Naive thymus-derived CD4-positive, alpha-beta T cell (primary cell): ENCODE measurements at regions not wholly inside any gene's neighbourhood (a gene's known extent, or its start where the extent isn't known, plus 50 kb on each side); places are given as distances from the start of the nearest gene placed in this dataset.
"Not testable (repeated sequence)": the region's sequence is repeated elsewhere in the genome, so short reads cannot be mapped to it uniquely, and the experiment has no call there.

Experiments
- ATAC-seq: fragments of 150-1000 bp; cut with Tn5 transposase; 2 replicates; pipeline ENCODE4 v1.10.0; 2021; ENCODE audit warnings: mild to moderate bottlenecking, moderate library complexity
- CTCF ChIA-PET: fragments of 350-600 bp; sonication (Branson Sonifier 250); formaldehyde crosslinking; loops from one replicate; lab custom pipeline; 2021; ENCODE audit warnings: antibody characterized with exemption; lab: Charles Lee
- POLR2A ChIA-PET: fragments of 350-600 bp; sonication (Branson Sonifier 250); formaldehyde crosslinking; loops from one replicate; lab custom pipeline; 2021; ENCODE audit warnings: antibody characterized with exemption, inconsistent platforms; lab: Charles Lee
- DNase-seq, 9 donors: peaks; one replicate each; pipeline versions ENCODE4 v3.0.0 to v3.0.0-alpha.2; 2020 to 2022; ENCODE audit warnings: mixed read lengths in 1 of 9
- H3K27ac ChIP-seq: one replicate; pipeline ENCODE4 v1.7.0; 2013; ENCODE audit warnings: mild to moderate bottlenecking, low read depth, low read length, moderate library complexity
- H3K27me3 ChIP-seq, 2 donors: one replicate each; pipeline ENCODE4 v1.7.0; 2013; ENCODE audit warnings: low read length in 2 of 2, mild to moderate bottlenecking in 2 of 2, moderate library complexity in 2 of 2; ENCODE audit not compliant: control insufficient read depth in 2 of 2, insufficient read depth in 2 of 2
- H3K36me3 ChIP-seq, 3 experiments: 1 replicate in 2 of 3; 2 replicates in 1 of 3; pipeline ENCODE4 v1.7.0; 2013; ENCODE audit warnings: low read length in 3 of 3, mild to moderate bottlenecking in 3 of 3, moderate library complexity in 1 of 3; ENCODE audit not compliant: insufficient read depth in 3 of 3, control insufficient read depth in 2 of 3
- H3K4me1 ChIP-seq, 2 donors: one replicate each; pipeline ENCODE4 v1.7.0; 2013; ENCODE audit warnings: low read length in 2 of 2, mild to moderate bottlenecking in 2 of 2, moderate library complexity in 1 of 2; ENCODE audit not compliant: control insufficient read depth in 2 of 2, insufficient read depth in 2 of 2
- H3K4me3 ChIP-seq: 2 replicates; pipeline ENCODE4 v1.7.0; 2013; ENCODE audit warnings: mild to moderate bottlenecking, low read length
- H3K9me3 ChIP-seq, 3 experiments: 1 replicate in 2 of 3; 2 replicates in 1 of 3; pipeline ENCODE4 v1.7.0; 2013; ENCODE audit warnings: low read length in 3 of 3; ENCODE audit not compliant: control insufficient read depth in 2 of 3
- H3K27ac Mint-ChIP-seq, 9 donors: one replicate each; pipeline ENCODE4 v1.8.0; 2020 to 2022; ENCODE audit warnings: mixed read lengths in 9 of 9, mild to moderate bottlenecking in 8 of 9, moderate library complexity in 5 of 9, inconsistent platforms in 2 of 9
- H3K27me3 Mint-ChIP-seq, 5 donors: one replicate each; pipeline ENCODE4 v1.8.0; 2021 to 2022; ENCODE audit warnings: mixed read lengths in 5 of 5, mild to moderate bottlenecking in 1 of 5
- H3K36me3 Mint-ChIP-seq, 5 donors: one replicate each; pipeline ENCODE4 v1.8.0; 2020 to 2022; ENCODE audit warnings: mixed read lengths in 5 of 5, mild to moderate bottlenecking in 3 of 5, inconsistent platforms in 1 of 5
- H3K4me1 Mint-ChIP-seq, 7 donors: one replicate each; pipeline ENCODE4 v1.8.0; 2020 to 2022; ENCODE audit warnings: mixed read lengths in 7 of 7, mild to moderate bottlenecking in 3 of 7, inconsistent platforms in 1 of 7
- H3K4me3 Mint-ChIP-seq, 10 donors: one replicate each; pipeline ENCODE4 v1.8.0; 2020 to 2022; ENCODE audit warnings: mild to moderate bottlenecking in 10 of 10, mixed read lengths in 10 of 10, moderate library complexity in 6 of 10, inconsistent platforms in 2 of 10
- H3K9me3 Mint-ChIP-seq, 11 donors: one replicate each; pipeline ENCODE4 v1.8.0; 2020 to 2022; ENCODE audit warnings: mixed read lengths in 11 of 11, mild to moderate bottlenecking in 4 of 11, inconsistent platforms in 1 of 11, moderate library complexity in 1 of 11
- intact Hi-C, 2 donors: fragments of 100-400 bp; cut with micrococcal nuclease; formaldehyde crosslinking; loops; one replicate each; pipeline ENCODE4 v1.15.1; 2023

DNA sequence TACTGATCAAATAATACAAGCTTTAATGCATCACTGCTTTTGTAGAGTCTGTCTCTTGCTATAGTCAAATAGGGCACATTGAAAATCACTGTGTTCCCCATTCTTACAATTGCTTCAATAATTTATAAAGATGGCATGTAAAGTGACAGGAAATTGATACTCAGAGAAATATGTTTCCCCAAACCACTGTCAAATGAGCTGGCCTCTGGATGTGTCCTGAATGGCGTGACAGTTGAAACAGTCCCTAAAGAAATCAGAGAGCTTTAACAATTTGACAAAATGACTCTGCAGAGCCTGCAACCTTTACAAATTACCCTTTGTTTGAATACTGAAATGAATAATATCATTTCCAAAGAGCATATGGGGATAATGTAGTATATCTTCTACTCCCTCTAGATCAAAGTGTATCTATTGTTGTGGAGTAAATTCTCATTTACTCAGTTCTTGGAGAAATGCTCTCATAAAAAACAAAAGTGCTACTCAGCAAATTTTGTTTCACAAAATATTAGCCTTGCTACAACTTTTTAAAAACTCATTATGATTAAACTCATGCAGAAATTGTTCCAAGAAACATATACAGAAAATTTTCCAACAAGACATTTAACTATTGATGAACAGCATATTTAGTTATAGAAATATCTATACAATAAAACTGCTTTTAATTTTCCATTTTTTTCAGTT is 763.2 kb upstream of the SPRY2 start:
- H3K9me3 ChIP-seq, result no peaks in the 10 kb centered on the region
- no peak overlapping the region for H3K4me3 ChIP-seq
- ATAC-seq (no peak), DNase-seq (no peak)
- no peak overlapping the region for H3K27ac Mint-ChIP-seq
- ChIA-PET POLR2A (no interaction called here), CTCF (no interaction called here)
- H3K36me3 Mint-ChIP-seq, result no peaks in the 10 kb centered on the region
- no peaks in the 10 kb centered on the region for H3K27me3 ChIP-seq
- no peaks in the 10 kb centered on the region for H3K4me1 ChIP-seq
- H3K27ac ChIP-seq, result no peak overlapping the region
- intact Hi-C loops, result no loop called here
- peaks cover 0 to 23% (median 0%) of the 10 kb centered on the region in 11 donors for H3K9me3 Mint-ChIP-seq
- no peaks in the 10 kb centered on the region for H3K4me1 Mint-ChIP-seq
- no peaks in the 10 kb centered on the region for H3K36me3 ChIP-seq
- no peaks in the 10 kb centered on the region for H3K27me3 Mint-ChIP-seq
- H3K4me3 Mint-ChIP-seq, result no peak overlapping the region

DNA sequence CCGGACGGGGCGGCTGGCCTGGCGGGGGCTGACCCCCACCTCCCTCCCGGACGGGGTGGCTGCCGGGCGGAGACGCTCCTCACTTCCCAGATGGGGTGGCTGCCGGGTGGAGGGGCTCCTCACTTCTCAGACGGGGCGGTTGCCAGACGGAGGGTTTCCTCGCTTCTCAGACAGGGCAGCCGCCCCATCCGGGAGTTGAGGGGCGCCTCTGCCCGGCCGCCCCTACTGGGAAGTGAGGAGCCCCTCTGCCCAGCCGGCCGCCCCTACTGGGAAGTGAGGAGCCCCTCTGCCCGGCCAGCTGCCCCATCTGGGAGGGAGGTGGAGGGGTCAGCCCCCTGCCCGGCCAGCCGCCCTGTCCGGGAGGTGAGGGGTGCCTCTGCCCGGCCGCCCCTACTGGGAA is 761.1 kb upstream of the SPRY2 start:
- H3K27me3 ChIP-seq, H3K4me1 ChIP-seq, H3K36me3 ChIP-seq, H3K27me3 Mint-ChIP-seq, H3K36me3 Mint-ChIP-seq, CTCF ChIA-PET, H3K9me3 ChIP-seq, intact Hi-C loops, H3K4me3 Mint-ChIP-seq, H3K4me3 ChIP-seq, H3K27ac ChIP-seq, H3K4me1 Mint-ChIP-seq, DNase-seq, ATAC-seq, H3K27ac Mint-ChIP-seq, POLR2A ChIA-PET: not testable (repeated sequence)
- peaks cover 0 to 32% (median 2%) of the 10 kb centered on the region in 11 donors for H3K9me3 Mint-ChIP-seq

DNA sequence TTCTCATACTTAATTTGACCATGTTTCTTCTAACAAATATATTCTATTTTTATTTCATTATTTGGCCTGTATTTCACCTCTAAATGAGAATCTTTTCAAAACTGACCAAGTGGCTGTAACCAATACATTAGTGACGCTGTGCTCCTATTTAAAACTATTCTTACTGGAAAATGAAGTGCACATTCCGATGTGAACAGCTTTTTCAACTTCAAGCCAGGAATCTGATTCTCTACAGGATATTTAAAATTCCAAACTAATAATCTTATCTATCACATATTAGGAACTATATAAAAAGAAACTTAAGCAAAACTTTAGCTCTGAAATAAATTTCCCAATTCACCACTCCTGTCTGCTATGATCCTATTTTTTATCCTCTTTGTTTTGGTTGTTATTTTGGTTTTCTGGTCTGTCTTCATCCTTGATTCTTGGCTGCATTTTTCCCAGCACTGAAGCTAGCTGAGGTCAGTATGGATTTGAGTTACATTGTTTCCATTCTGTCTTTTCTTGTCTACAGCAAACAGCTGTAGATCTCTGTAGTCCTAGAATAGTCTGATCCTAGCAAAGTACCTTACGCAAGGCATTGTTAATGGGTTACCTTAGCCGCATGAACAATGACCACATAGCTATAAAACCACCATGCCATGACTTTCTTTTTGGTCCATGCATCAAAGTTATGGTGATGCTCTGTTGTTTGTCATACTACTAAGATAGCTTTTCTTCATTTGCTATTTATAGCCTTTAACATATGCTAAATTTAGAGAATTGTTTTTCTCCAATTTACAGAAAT is 748.6 kb upstream of the SPRY2 start:
- DNase-seq (no peak), ATAC-seq (no peak)
- H3K36me3 Mint-ChIP-seq, result no peaks in the 10 kb centered on the region
- Histone ChIP-seq H3K27ac (no peak overlapping the region), H3K36me3 (no peaks in the 10 kb centered on the region), H3K4me3 (no peak overlapping the region), H3K27me3 (no peaks in the 10 kb centered on the region), H3K4me1 (no peaks in the 10 kb centered on the region), H3K9me3 (no peaks in the 10 kb centered on the region)
- no peak overlapping the region for H3K27ac Mint-ChIP-seq
- no peaks in the 10 kb centered on the region for H3K4me1 Mint-ChIP-seq
- peak overlapping the region in 1 of 10 donors; percentile 11 for H3K4me3 Mint-ChIP-seq
- ChIA-PET CTCF (no interaction called here), POLR2A (no interaction called here)
- peaks cover 0 to 26% (median 0%) of the 10 kb centered on the region in 11 donors for H3K9me3 Mint-ChIP-seq
- intact Hi-C loops, result no loop called here
- H3K27me3 Mint-ChIP-seq, result no peaks in the 10 kb centered on the region

DNA sequence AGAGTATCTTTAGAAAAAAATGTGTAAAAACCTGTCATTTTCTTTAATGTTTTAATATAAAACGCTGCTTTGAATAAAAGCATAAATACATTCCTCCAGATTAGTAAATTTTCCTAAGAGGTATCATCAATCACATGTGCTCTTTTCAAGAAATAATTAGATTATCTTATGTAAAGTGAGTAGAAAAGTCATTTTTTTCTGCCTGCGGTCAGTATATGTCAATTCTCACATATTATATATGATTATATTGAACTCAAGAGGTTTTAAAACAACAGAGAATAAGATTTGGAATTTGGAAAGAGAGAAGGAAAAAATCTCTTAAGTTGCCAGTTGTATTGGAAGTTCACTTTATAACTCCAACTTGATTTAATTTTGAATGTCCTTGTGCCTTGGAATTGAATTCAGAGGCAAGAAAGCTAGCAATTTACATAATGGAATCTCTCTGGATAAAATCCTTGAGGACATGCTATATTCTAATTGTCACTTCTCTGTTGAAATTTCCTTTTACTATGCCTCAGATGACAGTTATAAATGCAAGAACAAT is 740.1 kb upstream of the SPRY2 start:
- H3K4me1 ChIP-seq, result no peaks in the 10 kb centered on the region
- intact Hi-C loops, result no loop called here

DNA sequence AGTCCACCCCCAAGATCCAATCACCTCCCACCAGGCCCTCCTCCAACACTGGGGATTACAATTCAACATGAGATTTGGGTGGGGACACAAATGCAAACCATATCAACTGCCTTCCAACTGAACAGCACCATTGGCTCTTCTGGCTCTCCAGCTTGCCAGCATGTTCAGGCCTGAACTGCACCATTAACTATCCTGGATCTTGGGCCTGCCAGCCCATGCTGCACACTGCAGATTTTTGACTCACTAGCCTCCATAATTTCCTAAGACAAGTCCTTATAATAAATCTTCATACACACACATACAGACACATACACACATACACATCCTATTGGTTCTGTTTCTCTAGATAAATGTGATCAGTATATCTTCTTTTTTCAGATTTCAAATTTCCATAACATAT is 737.1 kb upstream of the SPRY2 start:
- Mint-ChIP-seq H3K27me3 (no peaks in the 10 kb centered on the region), H3K4me3 (no peak overlapping the region), H3K4me1 (no peaks in the 10 kb centered on the region), H3K27ac (no peak overlapping the region), H3K9me3 (peaks cover 0 to 10% (median 4%) of the 10 kb centered on the region in 11 donors), H3K36me3 (no peaks in the 10 kb centered on the region)
- H3K27ac ChIP-seq, result no peak overlapping the region
- H3K27me3 ChIP-seq, result no peaks in the 10 kb centered on the region
- intact Hi-C loops, result no loop called here
- DNase-seq, result no peak
- POLR2A ChIA-PET, result no interaction called here
- no peak overlapping the region for H3K4me3 ChIP-seq
- no peak for ATAC-seq
- no peaks in the 10 kb centered on the region for H3K9me3 ChIP-seq
- CTCF ChIA-PET, result no interaction called here
- H3K4me1 ChIP-seq, result no peaks in the 10 kb centered on the region
- H3K36me3 ChIP-seq, result no peaks in the 10 kb centered on the region

More for the DNA sequence above, 740.1 kb upstream of the SPRY2 start:
- peaks cover 0 to 17% (median 4%) of the 10 kb centered on the region in 11 donors for H3K9me3 Mint-ChIP-seq
- H3K36me3 Mint-ChIP-seq, result no peaks in the 10 kb centered on the region
- no peaks in the 10 kb centered on the region for H3K36me3 ChIP-seq
- no peaks in the 10 kb centered on the region for H3K4me1 Mint-ChIP-seq
- POLR2A ChIA-PET, result no interaction called here
- no peak overlapping the region for H3K4me3 ChIP-seq
- no peaks in the 10 kb centered on the region for H3K27me3 Mint-ChIP-seq
- no peak overlapping the region for H3K4me3 Mint-ChIP-seq
- no peaks in the 10 kb centered on the region for H3K9me3 ChIP-seq
- DNase-seq, result no peak
- CTCF ChIA-PET, result no interaction called here
- no peaks in the 10 kb centered on the region for H3K27me3 ChIP-seq
- no peak for ATAC-seq
- H3K27ac Mint-ChIP-seq, result no peak overlapping the region
- H3K27ac ChIP-seq, result no peak overlapping the region

DNA sequence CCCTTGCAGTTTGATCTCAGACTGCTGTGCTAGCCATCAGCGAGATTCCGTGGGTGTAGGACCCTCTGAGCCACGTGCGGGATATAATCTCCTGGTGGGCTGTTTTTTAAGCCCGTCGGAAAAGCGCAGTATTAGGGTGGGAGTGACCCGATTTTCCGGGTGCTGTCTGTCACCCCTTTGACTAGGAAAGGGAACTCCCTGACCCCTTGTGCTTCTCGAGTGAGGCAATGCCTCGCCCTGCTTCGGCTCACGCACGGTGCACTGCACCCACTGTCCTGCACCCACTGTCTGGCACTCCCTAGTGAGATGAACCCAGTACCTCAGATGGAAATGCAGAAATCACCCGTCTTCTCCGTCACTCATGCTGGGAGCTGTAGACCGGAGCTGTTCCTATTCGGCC is 728.9 kb upstream of the SPRY2 start:
- CTCF ChIA-PET, H3K27ac ChIP-seq, H3K4me3 ChIP-seq, H3K9me3 Mint-ChIP-seq, POLR2A ChIA-PET, H3K36me3 ChIP-seq, H3K9me3 ChIP-seq, H3K4me1 ChIP-seq, H3K4me3 Mint-ChIP-seq, H3K36me3 Mint-ChIP-seq, H3K27me3 ChIP-seq, H3K27me3 Mint-ChIP-seq, intact Hi-C loops, H3K4me1 Mint-ChIP-seq, H3K27ac Mint-ChIP-seq, ATAC-seq, DNase-seq: not testable (repeated sequence)

DNA sequence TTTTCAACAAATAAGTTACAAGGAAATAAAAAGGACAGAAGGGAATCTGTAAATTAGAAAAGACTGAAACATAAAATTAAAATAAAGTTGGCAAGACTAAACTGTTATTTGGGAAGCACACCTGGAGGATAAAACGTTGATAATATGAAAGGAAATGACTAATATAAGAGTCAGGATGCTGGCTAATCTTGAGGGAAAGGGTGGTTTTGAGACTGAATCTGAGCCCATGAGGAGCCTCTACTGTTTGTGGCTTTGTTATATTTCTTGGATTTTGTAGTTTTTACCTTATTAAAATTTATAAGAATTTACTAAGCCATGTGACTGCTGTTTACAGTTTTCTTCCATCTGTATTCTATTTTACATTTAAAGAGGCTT is 718.0 kb upstream of the SPRY2 start:
- no peak for DNase-seq

More for the DNA sequence above, 718.0 kb upstream of the SPRY2 start:
- H3K4me1 ChIP-seq, result no peaks in the 10 kb centered on the region
- ChIA-PET CTCF (no interaction called here), POLR2A (no interaction called here)
- Mint-ChIP-seq H3K9me3 (peaks cover 0 to 4% (median 0%) of the 10 kb centered on the region in 11 donors), H3K27me3 (no peaks in the 10 kb centered on the region), H3K27ac (no peak overlapping the region), H3K36me3 (no peaks in the 10 kb centered on the region), H3K4me3 (no peak overlapping the region), H3K4me1 (no peaks in the 10 kb centered on the region)
- H3K27me3 ChIP-seq, result no peaks in the 10 kb centered on the region
- H3K4me3 ChIP-seq, result no peak overlapping the region
- intact Hi-C loops, result no loop called here
- no peaks in the 10 kb centered on the region for H3K9me3 ChIP-seq
- no peak for ATAC-seq
- H3K27ac ChIP-seq, result no peak overlapping the region
- H3K36me3 ChIP-seq, result no peaks in the 10 kb centered on the region
